Parathyroid adenoma (tissue), 2 donors: ENCODE measurements at regions not wholly inside any gene's neighbourhood (a gene's known extent, or its start where the extent isn't known, plus 50 kb on each side); places are given as distances from the start of the nearest gene placed in this dataset.

ENCODE experiments used
- H2AFZ ChIP-seq: fragments of 300-600 bp; sonication (generic); one replicate; pipeline ENCODE4 v1.7.0; 2017; ENCODE audit warnings: antibody characterized with exemption, mild to moderate bottlenecking
- H3K27ac ChIP-seq: fragments of 300-600 bp; sonication (generic); one replicate; pipeline ENCODE4 v1.7.0; 2017
- H3K27me3 ChIP-seq: fragments of 300-600 bp; sonication (generic); one replicate; pipeline ENCODE4 v1.7.0; 2017; ENCODE audit warnings: low read length; ENCODE audit not compliant: control insufficient read depth, insufficient read depth
- H3K36me3 ChIP-seq: fragments of 300-600 bp; sonication (generic); one replicate; pipeline ENCODE4 v1.7.0; 2017; ENCODE audit warnings: low read length; ENCODE audit not compliant: control insufficient read depth, insufficient read depth
- H3K4me1 ChIP-seq: fragments of 300-600 bp; sonication (generic); one replicate; pipeline ENCODE4 v1.7.0; 2017; ENCODE audit warnings: control low read depth
- H3K4me2 ChIP-seq: fragments of 300-600 bp; sonication (generic); one replicate; pipeline ENCODE4 v1.7.0; 2017; ENCODE audit warnings: low read length
- H3K4me3 ChIP-seq: fragments of 300-600 bp; sonication (generic); one replicate; pipeline ENCODE4 v1.7.0; 2017; ENCODE audit warnings: low read depth, low read length
- H3K79me2 ChIP-seq: fragments of 300-600 bp; sonication (generic); one replicate; pipeline ENCODE4 v1.7.0; 2017; ENCODE audit warnings: control low read depth
- H3K9ac ChIP-seq: fragments of 300-600 bp; sonication (generic); one replicate; pipeline ENCODE4 v1.7.0; 2017; ENCODE audit warnings: mild to moderate bottlenecking
- H3K9me3 ChIP-seq: fragments of 300-600 bp; sonication (generic); one replicate; pipeline ENCODE4 v1.7.0; 2017; ENCODE audit warnings: low read length; ENCODE audit not compliant: control insufficient read depth
- CTCF ChIP-seq: fragments of 300-600 bp; sonication (generic); IDR thresholded peaks from one replicate; pipeline ENCODE4 v1.7.0; 2017; ENCODE audit warnings: antibody characterized with exemption, mild to moderate bottlenecking
- donor health status: primary hyperparathyroidism.

DNA sequence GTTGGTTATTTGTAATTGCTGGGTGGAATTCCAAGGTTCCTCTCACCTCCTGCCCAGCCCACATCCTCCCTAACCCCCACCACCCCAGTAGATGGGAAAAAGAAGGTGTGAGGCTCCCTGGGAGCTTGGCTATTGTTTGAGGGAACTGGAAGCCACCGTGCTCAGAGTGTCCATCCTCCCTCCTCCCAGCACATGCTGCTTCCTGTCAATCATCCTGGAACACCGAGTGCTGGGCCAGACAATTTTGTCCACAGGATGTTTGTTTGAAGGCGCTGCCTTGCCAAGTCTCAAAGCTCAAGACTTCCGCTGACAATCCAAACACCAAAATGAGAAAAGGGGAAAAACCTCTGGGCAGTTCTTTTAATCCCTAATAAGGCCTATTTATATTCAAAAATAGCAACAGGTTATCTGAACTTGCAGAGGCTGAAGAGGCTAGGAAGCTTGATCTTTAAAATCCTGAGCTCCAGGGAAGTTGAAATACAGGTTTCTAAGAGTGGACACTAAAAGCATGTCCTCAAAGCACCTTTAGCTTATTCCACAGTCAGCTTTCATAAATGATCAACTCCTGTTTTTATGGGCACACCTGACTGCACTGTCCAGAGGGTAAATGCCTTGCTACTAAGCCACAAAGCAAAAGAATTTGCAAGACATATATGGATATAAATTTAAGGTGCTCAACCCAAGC is 286.7 kb downstream of the NFIB start:
- Histone ChIP-seq H3K4me3 (no peak overlapping the region), H3K4me1 (no peaks in the 10 kb centered on the region), H3K9me3 (no peaks in the 10 kb centered on the region), H3K9ac (no peak overlapping the region), H3K79me2 (no peaks in the 10 kb centered on the region), H3K27me3 (no peaks in the 10 kb centered on the region), H3K27ac (peak overlapping the region; percentile 36), H2AFZ (no peak overlapping the region), H3K4me2 (no peak overlapping the region), H3K36me3 (no peaks in the 10 kb centered on the region)
- no peak for TF ChIP-seq CTCF

DNA sequence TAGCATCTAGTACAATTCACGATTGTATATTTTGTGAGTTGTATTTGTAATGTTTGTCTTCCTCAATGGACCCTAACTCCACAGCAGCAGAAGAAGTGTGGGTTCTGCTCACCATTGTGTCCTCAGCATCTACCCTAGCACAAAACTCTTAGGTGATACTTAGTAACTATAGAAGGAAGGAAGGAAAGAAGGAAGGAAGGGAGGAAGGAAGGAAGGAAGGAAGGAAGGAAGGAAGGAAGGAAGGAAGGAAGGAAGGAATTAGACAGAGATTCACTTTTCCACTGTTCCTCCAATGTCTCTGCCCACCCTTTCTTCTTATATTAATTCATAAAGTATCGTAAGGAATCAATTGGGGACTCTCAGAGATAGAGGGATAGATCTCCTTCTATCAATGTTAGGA is 288.2 kb downstream of the NFIB start:
- no peaks in the 10 kb centered on the region for H3K27me3 ChIP-seq
- H3K36me3 ChIP-seq = no peaks in the 10 kb centered on the region
- no peak overlapping the region for H3K27ac ChIP-seq
- no peaks in the 10 kb centered on the region for H3K9me3 ChIP-seq
- H3K9ac ChIP-seq = no peak overlapping the region
- no peaks in the 10 kb centered on the region for H3K79me2 ChIP-seq
- TF ChIP-seq CTCF = no peak
- H2AFZ ChIP-seq = no peak overlapping the region
- no peak overlapping the region for H3K4me2 ChIP-seq
- no peak overlapping the region for H3K4me3 ChIP-seq
- H3K4me1 ChIP-seq = no peaks in the 10 kb centered on the region

DNA sequence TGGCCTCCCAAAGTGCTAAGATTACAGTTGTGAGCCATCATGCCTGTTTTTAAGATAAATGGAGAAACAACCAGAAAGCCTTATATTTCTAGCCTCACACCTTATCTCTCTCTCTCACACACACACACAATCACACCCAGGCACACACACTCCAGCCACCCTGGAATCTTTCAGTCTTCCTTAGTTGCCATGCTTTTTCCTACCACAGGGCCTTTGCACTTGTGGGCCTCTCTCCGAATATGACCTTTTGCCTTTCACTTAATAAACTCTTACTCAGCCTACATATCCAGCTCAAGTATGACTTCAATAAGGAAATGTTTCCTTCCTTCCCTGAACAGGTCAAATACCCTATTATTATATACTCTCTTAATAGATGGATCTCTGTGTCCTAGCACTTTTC is 290.7 kb downstream of the NFIB start:
- H3K27me3 ChIP-seq = no peaks in the 10 kb centered on the region
- H3K27ac ChIP-seq = no peak overlapping the region
- no peak overlapping the region for H3K4me3 ChIP-seq
- no peak for TF ChIP-seq CTCF
- no peaks in the 10 kb centered on the region for H3K4me1 ChIP-seq
- H3K79me2 ChIP-seq = no peaks in the 10 kb centered on the region
- H3K9me3 ChIP-seq = no peaks in the 10 kb centered on the region
- H2AFZ ChIP-seq = no peak overlapping the region
- no peaks in the 10 kb centered on the region for H3K36me3 ChIP-seq
- no peak overlapping the region for H3K9ac ChIP-seq
- no peak overlapping the region for H3K4me2 ChIP-seq

DNA sequence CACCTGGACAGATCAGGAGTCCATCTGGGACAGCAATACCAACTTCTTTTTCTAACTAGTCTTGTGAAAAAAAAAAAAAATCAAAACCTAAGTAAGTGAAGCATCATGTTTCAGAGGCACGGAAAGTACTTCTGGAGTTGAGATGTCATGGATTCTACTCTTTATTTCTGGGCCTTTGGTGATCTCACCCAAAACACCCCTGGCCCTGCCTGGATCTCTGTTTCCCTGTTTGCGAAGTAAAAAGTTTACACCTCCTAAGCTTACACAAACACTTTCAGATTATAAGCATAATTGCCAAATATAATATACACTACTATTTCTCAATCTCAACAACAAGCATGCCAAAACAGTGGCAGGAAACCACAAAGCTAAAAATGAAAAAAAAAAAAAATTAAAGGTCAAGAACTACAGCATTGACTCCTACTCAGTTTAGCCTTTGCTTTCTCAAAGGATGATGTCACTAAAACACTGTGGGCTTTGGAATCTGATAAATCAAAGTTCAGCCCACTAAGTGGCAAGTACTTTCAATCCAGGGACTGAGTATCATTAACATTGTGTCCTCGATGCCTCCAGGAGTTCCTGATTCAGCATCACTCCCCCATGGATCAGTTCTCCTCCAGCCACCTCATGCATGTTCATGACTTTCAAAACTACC is 291.9 kb downstream of the NFIB start:
- H3K36me3 ChIP-seq = no peaks in the 10 kb centered on the region
- H3K27ac ChIP-seq = no peak overlapping the region

More for the DNA sequence above, 291.9 kb downstream of the NFIB start:
- Histone ChIP-seq H3K4me3 (no peak overlapping the region), H2AFZ (no peak overlapping the region), H3K79me2 (no peaks in the 10 kb centered on the region), H3K4me2 (no peak overlapping the region), H3K9me3 (no peaks in the 10 kb centered on the region), H3K9ac (no peak overlapping the region), H3K27me3 (no peaks in the 10 kb centered on the region), H3K4me1 (no peaks in the 10 kb centered on the region)
- TF ChIP-seq CTCF = no peak
